OCI-LY3 (cell line): ENCODE measurements at regions not wholly inside any gene's neighbourhood (a gene's known extent, or its start where the extent isn't known, plus 50 kb on each side); places are given as distances from the start of the nearest gene placed in this dataset.

Experiments
- EZH2phosphoT487 ChIP-seq: fragments of 200-600 bp; shearing (Covaris generic); IDR thresholded peaks from 2 replicates; pipeline ENCODE4 v1.6.1; 2018; ENCODE audit warnings: antibody characterized with exemption, mixed run types, low read depth
- TF ChIP-seq, protein P1 (sequence below): fragments of 200-600, 300-600 bp; sonication (generic); IDR thresholded peaks from 2 replicates; pipeline ENCODE4 v1.5.1; 2014; ENCODE audit warnings: antibody characterized with exemption, low read length, low read depth

DNA sequence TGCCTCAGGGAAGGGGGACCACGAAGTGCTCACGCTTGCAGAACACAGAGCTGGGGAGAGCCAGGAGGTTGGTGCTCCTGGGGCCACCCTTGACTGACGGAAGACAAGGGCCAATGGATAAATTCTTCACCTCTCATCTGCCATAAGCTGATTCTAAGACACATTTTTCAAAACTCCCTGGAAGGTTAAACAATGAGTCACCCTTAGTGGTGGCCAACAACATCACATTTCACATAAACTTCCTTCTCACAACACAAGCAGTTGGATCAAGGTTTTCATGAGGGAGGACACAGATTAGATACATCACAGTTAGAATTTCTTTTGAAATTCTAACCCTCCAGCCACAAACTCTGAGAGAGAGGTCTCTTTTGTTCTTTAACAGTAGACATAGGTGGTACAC lies 713.6 kb upstream of the POU3F3 start:
- TF ChIP-seq, protein P1, sequence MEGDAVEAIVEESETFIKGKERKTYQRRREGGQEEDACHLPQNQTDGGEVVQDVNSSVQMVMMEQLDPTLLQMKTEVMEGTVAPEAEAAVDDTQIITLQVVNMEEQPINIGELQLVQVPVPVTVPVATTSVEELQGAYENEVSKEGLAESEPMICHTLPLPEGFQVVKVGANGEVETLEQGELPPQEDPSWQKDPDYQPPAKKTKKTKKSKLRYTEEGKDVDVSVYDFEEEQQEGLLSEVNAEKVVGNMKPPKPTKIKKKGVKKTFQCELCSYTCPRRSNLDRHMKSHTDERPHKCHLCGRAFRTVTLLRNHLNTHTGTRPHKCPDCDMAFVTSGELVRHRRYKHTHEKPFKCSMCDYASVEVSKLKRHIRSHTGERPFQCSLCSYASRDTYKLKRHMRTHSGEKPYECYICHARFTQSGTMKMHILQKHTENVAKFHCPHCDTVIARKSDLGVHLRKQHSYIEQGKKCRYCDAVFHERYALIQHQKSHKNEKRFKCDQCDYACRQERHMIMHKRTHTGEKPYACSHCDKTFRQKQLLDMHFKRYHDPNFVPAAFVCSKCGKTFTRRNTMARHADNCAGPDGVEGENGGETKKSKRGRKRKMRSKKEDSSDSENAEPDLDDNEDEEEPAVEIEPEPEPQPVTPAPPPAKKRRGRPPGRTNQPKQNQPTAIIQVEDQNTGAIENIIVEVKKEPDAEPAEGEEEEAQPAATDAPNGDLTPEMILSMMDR: no peak
- no peak for TF ChIP-seq EZH2phosphoT487
